ENCODE measurements at regions not wholly inside any gene's neighbourhood (a gene's known extent, or its start where the extent isn't known, plus 50 kb on each side); places are given as distances from the start of the nearest gene placed in this dataset.

DNA sequence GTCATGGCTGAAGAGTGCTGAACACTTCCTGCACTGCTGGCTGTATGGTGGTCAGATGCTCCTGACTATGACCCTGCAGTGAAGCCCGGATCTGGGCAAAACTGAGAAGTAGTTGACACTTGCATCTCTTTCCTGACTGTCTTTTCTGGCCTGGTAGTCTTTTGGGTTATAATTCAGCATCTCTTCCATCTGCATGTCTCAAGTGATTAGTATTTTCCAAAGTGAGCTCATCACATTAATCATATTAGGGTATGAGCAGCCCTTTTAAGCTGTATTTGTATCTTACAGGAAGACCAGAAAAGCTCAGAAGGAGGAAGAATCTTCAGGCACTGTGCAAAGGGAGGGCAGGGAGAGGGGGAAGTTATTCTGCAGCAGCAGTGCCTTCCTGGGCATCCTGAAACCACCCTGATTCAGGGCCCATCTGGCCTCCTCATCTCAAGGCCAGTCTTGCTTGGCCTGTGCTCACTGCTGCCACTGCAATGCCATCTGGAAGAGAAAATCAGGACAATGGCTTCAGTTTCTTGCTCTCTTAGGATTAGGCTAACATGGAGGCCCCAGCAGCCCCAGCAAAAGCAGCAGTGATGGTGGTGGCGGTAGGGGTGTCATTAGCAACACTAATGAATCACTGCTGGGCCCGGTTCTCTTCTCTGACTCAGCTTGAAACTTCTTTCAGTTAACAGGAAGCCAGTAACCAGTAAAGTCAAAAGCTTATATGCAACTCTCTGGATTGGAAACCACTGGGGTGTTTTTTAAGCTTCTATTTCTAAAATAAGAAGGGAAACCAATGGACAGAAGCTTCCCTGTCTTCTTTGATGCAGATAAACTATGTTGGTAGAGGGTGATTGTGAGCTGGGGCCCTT is 63.3 kb upstream of the WDR26 start:
- Histone ChIP-seq H3K36me3 (ENCODE audit: low read depth, low read length) (no peaks in the 10 kb centered on the region), H3K4me1 (ENCODE audit: insufficient read depth, low read length) (peaks cover 46% of the 10 kb centered on the region), H3F3A (ENCODE audit: low read length, unreplicated experiment) (peaks cover 14% of the 10 kb centered on the region), H3K9me3 (ENCODE audit: low read length) (peaks cover 5% of the 10 kb centered on the region; the same call in 1 of the 2 replicates), H2AFZ (ENCODE audit: low read length) (peak overlapping the region; percentile 62), H3K4me2 (ENCODE audit: low read length) (peak overlapping the region; percentile 69), H3K4me3 (ENCODE audit: low read length) (peak overlapping the region; percentile 48; the same call in 1 of the 2 replicates), H3K27me3 (ENCODE audit: low read length) (no peaks in the 10 kb centered on the region), H3K9ac (ENCODE audit: low read length) (peak overlapping the region; percentile 68), H3K79me2 (ENCODE audit: low read length) (no peaks in the 10 kb centered on the region), H3K9me2 (replicated peaks; ENCODE audit: low read length) (no peaks in the 10 kb centered on the region), H3K27ac (ENCODE audit: low read length) (peak overlapping the region; percentile 89), H4K20me1 (ENCODE audit: low read length) (no peaks in the 10 kb centered on the region)
- ChIA-PET CTCF (interaction anchor here (0.5 to 1.9 kb wide), 2 partner anchors 40 to 203 kb away, joined by 6 to 9 read pairs; no protein-coding TSS in a partner anchor), POLR2A (ENCODE audit: unreplicated experiment) (interaction anchor here (0.5 to 1.0 kb wide), 7 partner anchors 35 to 534 kb away, joined by 3 to 9 read pairs (median 4); no protein-coding TSS in a partner anchor)
- no peak for TF ChIP-seq EZH2 (IDR thresholded peaks at IDR 0.05; ENCODE audit: low read length, unreplicated experiment)
- TF ChIP-seq EZH2phosphoT487 (IDR thresholded peaks at IDR 0.05; ENCODE audit: borderline replicate concordance, low read length), result no peak
- TF ChIP-seq, protein P1, sequence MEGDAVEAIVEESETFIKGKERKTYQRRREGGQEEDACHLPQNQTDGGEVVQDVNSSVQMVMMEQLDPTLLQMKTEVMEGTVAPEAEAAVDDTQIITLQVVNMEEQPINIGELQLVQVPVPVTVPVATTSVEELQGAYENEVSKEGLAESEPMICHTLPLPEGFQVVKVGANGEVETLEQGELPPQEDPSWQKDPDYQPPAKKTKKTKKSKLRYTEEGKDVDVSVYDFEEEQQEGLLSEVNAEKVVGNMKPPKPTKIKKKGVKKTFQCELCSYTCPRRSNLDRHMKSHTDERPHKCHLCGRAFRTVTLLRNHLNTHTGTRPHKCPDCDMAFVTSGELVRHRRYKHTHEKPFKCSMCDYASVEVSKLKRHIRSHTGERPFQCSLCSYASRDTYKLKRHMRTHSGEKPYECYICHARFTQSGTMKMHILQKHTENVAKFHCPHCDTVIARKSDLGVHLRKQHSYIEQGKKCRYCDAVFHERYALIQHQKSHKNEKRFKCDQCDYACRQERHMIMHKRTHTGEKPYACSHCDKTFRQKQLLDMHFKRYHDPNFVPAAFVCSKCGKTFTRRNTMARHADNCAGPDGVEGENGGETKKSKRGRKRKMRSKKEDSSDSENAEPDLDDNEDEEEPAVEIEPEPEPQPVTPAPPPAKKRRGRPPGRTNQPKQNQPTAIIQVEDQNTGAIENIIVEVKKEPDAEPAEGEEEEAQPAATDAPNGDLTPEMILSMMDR (conservative IDR thresholded peaks at IDR 0.05; ENCODE audit: low read depth, low read length), result no peak
- DNase-seq, result peak; percentile 91
- intact Hi-C loops (cut with micrococcal nuclease), result loop anchor here (1.0 kb wide), 1 partner anchor 44 kb away; no protein-coding TSS in a partner anchor
- BruUV-seq (replicated peaks), result TSS peak; percentile 42
- peak; percentile 78 for ATAC-seq

DNA sequence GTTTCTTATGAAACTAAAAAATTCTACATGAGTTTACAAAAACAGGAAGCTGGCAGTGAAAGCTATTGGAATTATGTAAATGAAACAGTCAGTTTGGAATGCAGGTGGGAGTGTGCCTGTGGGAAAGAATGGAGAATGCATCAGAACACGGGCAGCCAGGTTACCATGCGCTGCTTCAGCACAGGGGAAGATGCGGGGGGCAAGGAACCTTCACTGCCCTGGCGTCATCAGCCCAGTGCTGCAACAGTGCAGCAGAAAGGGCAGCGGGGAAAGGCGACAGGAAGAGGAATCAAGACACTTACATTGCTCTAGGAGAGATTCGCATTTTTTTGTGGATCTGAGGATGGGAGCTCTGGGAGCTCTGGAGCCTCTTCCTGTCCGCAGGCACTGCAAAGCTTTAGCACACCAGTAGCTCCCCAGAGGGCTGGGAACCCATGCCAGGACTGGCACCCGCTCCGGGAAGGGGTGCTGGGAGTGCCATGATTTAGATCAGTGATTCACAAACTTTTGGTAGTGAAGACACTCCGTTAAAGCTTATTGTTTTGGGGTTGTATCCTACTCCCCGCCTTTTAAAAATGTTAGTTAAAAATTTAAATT is 64.1 kb upstream of the WDR26 start:
- H3K4me3 ChIP-seq (ENCODE audit: low read length), result peak overlapping the region; percentile 48
- ATAC-seq, result peak; percentile 69

More for the DNA sequence above, 64.1 kb upstream of the WDR26 start:
- intact Hi-C loops (cut with micrococcal nuclease), result loop anchor here (1.0 kb wide), 1 partner anchor 44 kb away; no protein-coding TSS in a partner anchor
- no peaks in the 10 kb centered on the region for H3K36me3 ChIP-seq (ENCODE audit: low read depth, low read length)
- peak overlapping the region; percentile 68 for H3K9ac ChIP-seq (ENCODE audit: low read length)
- no peaks in the 10 kb centered on the region for H3K9me2 ChIP-seq (replicated peaks; ENCODE audit: low read length)
- H4K20me1 ChIP-seq (ENCODE audit: low read length), result no peaks in the 10 kb centered on the region
- peak overlapping the region; percentile 89 for H3K27ac ChIP-seq (ENCODE audit: low read length)
- DNase-seq, result peak; percentile 94
- H3K9me3 ChIP-seq (ENCODE audit: low read length), result peaks cover 5% of the 10 kb centered on the region; the same call in 1 of the 2 replicates
- H3K4me1 ChIP-seq (ENCODE audit: insufficient read depth, low read length), result peaks cover 46% of the 10 kb centered on the region
- peak overlapping the region; percentile 62 for H2AFZ ChIP-seq (ENCODE audit: low read length)
- no peaks in the 10 kb centered on the region for H3K27me3 ChIP-seq (ENCODE audit: low read length)
- H3F3A ChIP-seq (ENCODE audit: low read length, unreplicated experiment), result peaks cover 14% of the 10 kb centered on the region
- no peaks in the 10 kb centered on the region for H3K79me2 ChIP-seq (ENCODE audit: low read length)
- peak overlapping the region; percentile 69 for H3K4me2 ChIP-seq (ENCODE audit: low read length)
- no peak for TF ChIP-seq EZH2phosphoT487 (IDR thresholded peaks at IDR 0.05; ENCODE audit: borderline replicate concordance, low read length)
- no peak for TF ChIP-seq EZH2 (IDR thresholded peaks at IDR 0.05; ENCODE audit: low read length, unreplicated experiment)
- TF ChIP-seq, protein P1 (conservative IDR thresholded peaks at IDR 0.05; ENCODE audit: low read depth, low read length), result no peak
- TSS peak; percentile 72 for BruUV-seq (replicated peaks)
- POLR2A ChIA-PET (ENCODE audit: unreplicated experiment), result interaction anchor here (0.6 to 1.0 kb wide), 5 partner anchors 41 to 141 kb away, joined by 3 to 8 read pairs (median 4); no protein-coding TSS in a partner anchor
- CTCF ChIA-PET, result interaction anchor here (1.9 kb wide), 1 partner anchor 41 kb away, joined by 9 read pairs; no protein-coding TSS in a partner anchor

Measured in PC-3 (cell line).